Astrocyte of the spinal cord (primary cell): ENCODE measurements at regions not wholly inside any gene's neighbourhood (a gene's known extent, or its start where the extent isn't known, plus 50 kb on each side); places are given as distances from the start of the nearest gene placed in this dataset.

ENCODE experiments used
- DNase-seq: peaks from one replicate; pipeline ENCODE4 v3.0.0; 2011; ENCODE audit warnings: low read depth, low spot score
- H3K4me3 ChIP-seq: 2 replicates; pipeline ENCODE4 v1.5.1; 2011; ENCODE audit warnings: low read depth, mild to moderate bottlenecking, low read length, moderate library complexity
- CTCF ChIP-seq: IDR thresholded peaks from 2 replicates; pipeline ENCODE4 v1.5.1; 2012; ENCODE audit warnings: low read depth, mild to moderate bottlenecking, low read length, inconsistent platforms
- in situ Hi-C: cut with HindIII; loops from 2 replicates; pipeline ENCODE4 v1.10.0; 2017; ENCODE audit warnings: low sequenced_read_pairs

GRCh38 chr14:87419925-87420324 is 573.1 kb downstream of the GALC start:
- no peak for TF ChIP-seq CTCF
- in situ Hi-C loops: no loop called here
- DNase-seq: no peak
- no peak overlapping the region for H3K4me3 ChIP-seq

- H3K4me3 ChIP-seq: no peak overlapping the region
- in situ Hi-C loops: no loop called here
- DNase-seq: no peak
- TF ChIP-seq CTCF: no peak
These were observed 581.6 kb downstream of the GALC start for GRCh38 chr14:87411370-87411769.

- no peak for DNase-seq
- in situ Hi-C loops: no loop called here
- H3K4me3 ChIP-seq: no peak overlapping the region
- TF ChIP-seq CTCF: no peak
These were observed 583.6 kb downstream of the GALC start for GRCh38 chr14:87409393-87409792.

- in situ Hi-C loops: no loop called here
- no peak for TF ChIP-seq CTCF
- no peak overlapping the region for H3K4me3 ChIP-seq
- DNase-seq: no peak
These were observed 585.6 kb downstream of the GALC start for GRCh38 chr14:87407344-87407743.

GRCh38 chr14:87405563-87405962 is 587.4 kb downstream of the GALC start:
- TF ChIP-seq CTCF: no peak
- no peak for DNase-seq
- no peak overlapping the region for H3K4me3 ChIP-seq
- in situ Hi-C loops: no loop called here

GRCh38 chr14:87397499-87397898 is 595.5 kb downstream of the GALC start:
- no peak for TF ChIP-seq CTCF
- no peak overlapping the region for H3K4me3 ChIP-seq
- DNase-seq: no peak
- in situ Hi-C loops: no loop called here

- H3K4me3 ChIP-seq: no peak overlapping the region
- TF ChIP-seq CTCF: no peak
- in situ Hi-C loops: no loop called here
- DNase-seq: no peak
These were observed 601.9 kb downstream of the GALC start for GRCh38 chr14:87391066-87391465.
